GM19372 (cell line): ENCODE measurements at regions not wholly inside any gene's neighbourhood (a gene's known extent, or its start where the extent isn't known, plus 50 kb on each side); places are given as distances from the start of the nearest gene placed in this dataset.
"Not testable (repeated sequence)": the region's sequence is repeated elsewhere in the genome, so short reads cannot be mapped to it uniquely, and the experiment has no call there.

Experiments used
- ATAC-seq: cut with Tn5 transposase; IDR thresholded peaks from one replicate; pipeline ENCODE4 v1.9.1; 2021; ENCODE audit warnings: mild to moderate bottlenecking, low read depth, moderate library complexity; ENCODE audit not compliant: unreplicated experiment

DNA sequence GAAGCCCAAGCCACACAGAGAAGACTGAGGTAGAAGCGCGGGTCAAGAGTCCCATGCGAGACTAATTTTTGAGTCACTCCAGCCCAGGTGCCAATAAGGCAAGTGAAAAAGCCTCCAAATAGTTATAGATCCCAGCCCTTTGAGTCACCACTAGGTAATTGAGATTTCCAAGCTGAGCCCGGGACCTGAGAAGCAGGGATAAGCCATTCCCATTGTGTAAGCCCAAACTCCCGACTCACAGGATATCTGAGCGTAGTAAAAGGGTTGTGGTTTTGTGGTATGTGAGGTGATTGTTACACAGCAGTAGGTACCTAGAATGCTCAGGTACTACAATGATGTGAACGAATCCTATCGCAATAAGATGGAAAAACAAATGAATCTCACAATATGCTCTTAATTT lies 560.7 kb downstream of the DSC3 start:
- no peak for ATAC-seq

DNA sequence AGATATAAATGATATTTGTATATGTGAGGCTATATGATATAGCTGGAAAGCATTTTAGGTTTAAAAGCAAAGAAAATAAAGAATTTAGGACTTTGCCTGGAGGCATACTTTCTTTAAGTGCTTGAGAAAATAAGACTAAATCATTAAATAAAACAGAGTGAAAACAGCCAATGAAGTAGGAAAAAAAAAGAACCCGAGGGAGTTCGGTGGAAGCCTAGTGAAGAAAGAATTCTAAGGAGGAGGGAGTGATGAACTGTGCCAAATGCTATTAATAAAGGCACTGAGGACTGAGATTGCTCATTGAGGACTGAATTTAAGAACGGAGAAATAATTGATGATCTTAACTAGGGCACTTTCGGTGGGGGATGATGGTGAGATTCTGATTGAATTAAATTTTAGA lies 573.5 kb downstream of the DSC3 start:
- ATAC-seq: no peak

DNA sequence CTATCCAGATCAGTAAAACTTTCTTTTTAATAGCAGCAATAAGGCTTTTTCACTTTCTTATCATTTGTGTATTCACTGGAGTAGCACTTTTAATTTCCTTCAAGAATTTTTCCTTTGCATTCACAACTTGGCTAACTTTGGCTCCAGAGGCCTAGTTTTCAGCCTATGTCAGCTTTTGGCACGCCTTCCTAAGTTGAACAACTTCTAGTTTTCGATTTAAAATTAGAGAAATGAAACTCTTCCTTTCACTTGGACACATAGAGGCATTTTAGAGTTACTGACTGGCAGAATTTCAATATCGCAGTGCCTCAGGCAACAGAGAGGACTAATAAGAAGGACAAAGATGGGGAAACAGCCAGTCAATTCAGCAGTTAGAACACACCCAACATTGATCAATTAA lies 577.4 kb downstream of the DSC3 start:
- no peak for ATAC-seq

GRCh38 chr18:30457156-30457555 lies 585.4 kb downstream of the DSC3 start:
- no peak for ATAC-seq

GRCh38 chr18:30455741-30456140 lies 586.8 kb downstream of the DSC3 start:
- ATAC-seq: no peak

DNA sequence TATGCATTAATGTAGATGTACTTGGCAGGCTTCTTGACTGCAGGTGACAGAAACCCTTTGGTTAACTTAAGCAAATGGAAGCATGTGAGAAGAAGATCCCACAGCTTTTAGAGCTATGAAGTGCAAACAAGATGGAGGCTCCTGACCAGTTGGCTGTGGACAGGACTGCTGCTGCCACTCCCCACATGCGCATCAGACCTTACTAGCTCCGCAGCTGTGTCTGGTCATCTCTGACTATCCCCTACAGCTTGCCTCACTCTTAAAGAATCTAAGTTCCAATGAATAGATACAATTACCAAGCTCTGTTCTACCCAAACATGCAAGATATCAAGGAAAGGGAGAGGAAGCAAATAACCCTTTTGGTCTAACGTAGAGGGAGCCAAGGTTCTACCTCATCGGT lies 587.6 kb downstream of the DSC3 start:
- ATAC-seq: no peak

GRCh38 chr18:30451981-30452380 lies 590.6 kb downstream of the DSC3 start:
- no peak for ATAC-seq

DNA sequence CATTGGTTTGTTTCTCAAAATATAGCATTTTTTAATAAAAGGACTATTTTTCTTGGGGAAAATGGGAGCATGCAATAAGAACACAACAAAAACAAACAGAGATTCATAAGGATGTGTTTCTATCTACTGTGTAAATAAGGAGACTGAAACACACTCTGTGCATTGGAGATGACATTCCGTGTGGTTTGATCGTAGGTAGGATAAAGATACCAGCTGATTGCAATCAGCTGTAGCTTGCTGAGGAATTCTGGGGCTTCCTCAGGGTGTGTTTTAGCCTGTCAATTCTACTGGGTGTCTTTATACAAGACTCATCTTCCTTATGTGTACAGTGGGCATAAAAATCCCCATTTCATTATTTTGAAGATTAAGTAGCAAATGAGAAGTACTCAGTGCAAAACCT lies 591.6 kb downstream of the DSC3 start:
- no peak for ATAC-seq

- no peak for ATAC-seq
Measured at GRCh38 chr18:30446605-30447004, 595.9 kb downstream of the DSC3 start.

- ATAC-seq: no peak
Measured at GRCh38 chr18:30444544-30444943, 598.0 kb downstream of the DSC3 start.

GRCh38 chr18:30440351-30440750 lies 602.2 kb downstream of the DSC3 start:
- no peak for ATAC-seq

DNA sequence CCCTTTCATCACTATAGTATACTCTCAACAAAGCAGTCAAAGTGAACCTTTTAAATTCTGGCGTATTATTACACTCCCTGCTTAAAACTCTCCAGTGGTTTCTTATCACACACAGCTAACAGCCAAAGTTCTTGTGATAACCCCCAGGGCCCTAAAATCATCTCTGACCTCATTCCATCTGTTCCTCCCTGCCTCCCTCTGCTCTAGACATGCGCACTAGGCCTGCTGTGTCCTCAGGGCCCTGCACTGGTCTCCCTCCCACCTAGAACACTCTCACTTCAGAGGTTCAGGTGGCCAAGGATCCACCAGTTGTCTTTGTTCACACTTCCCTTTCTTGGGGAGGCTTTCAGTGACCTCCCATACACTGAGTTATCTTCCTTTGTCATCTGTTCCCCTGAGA lies 603.4 kb downstream of the DSC3 start:
- no peak for ATAC-seq

- ATAC-seq: no peak
Measured at GRCh38 chr18:30432349-30432748, 610.2 kb downstream of the DSC3 start.

DNA sequence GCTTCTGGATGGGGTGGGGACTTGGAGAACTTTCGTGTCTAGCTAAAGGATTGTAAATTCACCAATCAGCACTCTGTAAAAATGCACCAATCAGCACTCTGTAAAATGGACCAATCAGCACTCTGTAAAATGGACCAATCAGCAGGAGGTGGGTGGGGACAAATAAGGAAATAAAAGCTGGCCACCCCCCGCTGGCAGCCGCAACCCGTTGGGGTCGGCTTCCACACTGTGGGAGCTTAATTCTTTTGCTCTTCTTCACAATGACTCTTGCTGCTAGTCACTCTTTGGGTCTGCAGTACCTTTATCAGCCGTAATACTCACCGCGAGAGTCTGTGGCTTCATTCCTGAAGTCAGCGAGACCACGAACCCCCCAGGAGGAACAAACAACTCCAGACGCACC lies 623.1 kb downstream of the DSC3 start:
- not testable (repeated sequence) for ATAC-seq

DNA sequence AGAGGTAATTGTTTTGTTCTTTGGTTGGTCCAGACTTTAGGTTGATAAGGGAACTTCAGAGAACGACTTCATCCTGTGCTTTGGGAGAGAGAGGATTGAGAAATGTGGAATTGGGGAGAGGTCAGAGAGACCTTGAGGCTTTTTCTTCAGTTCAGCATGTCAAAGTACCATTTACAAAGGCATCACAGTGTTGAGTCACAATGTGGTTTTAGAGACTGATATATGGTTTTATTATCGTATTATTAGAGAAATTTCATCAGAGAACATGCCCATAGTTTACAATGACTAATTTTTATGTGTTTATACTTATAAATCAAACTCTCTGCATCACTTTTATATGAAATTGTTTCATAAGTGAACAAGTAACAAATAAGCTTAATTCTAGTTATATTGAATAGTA lies 626.6 kb downstream of the DSC3 start:
- no peak for ATAC-seq

DNA sequence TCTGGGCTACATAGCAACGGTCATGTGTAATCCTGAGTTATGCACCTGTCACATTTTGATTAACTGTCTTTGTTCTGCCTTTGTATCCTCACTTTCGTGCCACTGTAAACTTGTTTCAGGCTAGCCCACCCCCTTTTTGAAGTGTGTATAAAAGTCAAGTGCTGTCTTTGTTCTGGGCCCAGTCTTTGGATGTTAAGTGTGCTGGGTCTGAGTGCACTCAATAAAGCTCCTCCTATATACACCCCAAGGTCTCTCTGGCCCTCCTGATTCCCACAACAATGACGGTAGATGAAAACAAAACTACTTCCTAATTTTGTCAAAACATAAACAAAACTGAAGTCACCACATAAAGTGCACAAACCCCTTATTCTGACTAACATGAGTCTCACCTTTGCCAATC lies 633.4 kb downstream of the DSC3 start:
- no peak for ATAC-seq

DNA sequence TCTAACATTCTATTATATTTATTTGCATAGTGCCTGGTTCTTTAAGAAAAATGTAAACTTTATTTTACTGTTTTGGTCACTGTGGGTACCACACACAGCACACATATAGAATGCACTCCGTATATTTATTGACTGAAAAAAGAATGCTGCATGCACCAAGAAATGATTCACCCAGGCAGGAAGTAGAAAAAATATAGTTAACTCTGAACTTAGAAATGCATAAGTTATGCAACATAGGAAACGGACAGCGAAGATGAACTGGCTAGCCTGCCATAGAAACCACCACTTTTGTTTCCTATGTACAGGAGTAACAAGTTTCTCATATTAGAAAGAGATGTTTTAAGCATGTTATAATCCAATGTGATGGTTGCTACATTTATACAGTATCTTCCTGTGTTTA lies 635.8 kb downstream of the DSC3 start:
- no peak for ATAC-seq

- ATAC-seq: no peak
Measured at GRCh38 chr18:30405038-30405437, 637.5 kb downstream of the DSC3 start.

DNA sequence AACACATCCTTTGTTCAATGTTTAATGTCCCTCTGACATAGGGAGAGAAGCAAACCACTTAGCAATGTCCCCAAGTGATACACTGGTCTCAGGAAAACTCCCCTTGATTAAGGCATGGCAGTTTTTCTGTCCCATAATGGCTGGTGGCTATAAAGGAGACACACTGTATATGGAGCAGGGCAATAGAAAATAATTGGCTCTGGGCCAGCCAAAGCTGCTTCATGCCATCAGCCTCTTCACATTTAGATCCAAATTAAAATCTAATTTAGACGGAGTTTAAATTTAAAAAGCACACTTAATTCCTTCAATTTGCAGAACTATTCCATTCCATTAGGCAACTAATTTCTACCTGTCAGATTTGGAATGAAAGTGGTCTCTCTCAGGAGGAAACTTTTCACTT lies 638.1 kb downstream of the DSC3 start:
- no peak for ATAC-seq

DNA sequence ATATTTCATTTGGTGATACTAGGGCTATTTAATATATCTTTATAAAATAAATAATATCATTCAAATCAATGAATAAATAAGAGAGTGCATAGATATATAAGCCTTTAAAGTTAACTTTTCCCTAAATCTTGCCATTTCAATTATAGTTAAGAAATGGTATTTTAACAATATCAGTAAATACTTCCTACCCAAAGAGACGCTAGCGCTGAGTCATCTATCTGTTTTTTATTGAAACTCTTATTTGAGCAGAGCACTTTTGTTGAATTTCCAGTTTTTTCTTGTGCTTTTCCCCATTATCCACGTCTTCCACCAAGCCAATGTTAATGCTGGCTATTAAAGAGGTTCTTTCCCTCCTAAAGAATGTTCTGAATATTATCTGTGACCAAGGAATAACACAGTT lies 639.3 kb downstream of the DSC3 start:
- no peak for ATAC-seq

- no peak for ATAC-seq
Measured at GRCh38 chr18:30387401-30387800, 655.1 kb downstream of the DSC3 start.

DNA sequence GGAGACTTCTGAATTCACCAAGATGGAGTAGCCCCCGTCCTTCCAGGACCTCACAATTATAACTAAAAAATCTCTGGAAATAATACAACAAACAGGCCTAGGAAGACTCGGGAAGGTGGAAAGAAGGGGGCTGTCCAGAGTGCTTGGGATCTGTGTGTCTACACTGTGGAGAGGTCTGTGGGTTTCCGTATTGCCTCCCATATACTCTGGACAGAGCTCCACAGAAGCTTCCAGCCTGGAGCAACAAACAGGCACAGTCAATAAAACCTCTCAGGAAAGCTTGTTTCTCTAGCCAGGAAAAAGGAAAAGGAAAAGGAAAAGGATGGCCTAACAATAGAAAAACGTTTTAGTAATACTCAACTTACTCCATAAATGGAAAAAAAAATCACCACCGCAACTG lies 655.9 kb downstream of the DSC3 start:
- ATAC-seq: no peak

DNA sequence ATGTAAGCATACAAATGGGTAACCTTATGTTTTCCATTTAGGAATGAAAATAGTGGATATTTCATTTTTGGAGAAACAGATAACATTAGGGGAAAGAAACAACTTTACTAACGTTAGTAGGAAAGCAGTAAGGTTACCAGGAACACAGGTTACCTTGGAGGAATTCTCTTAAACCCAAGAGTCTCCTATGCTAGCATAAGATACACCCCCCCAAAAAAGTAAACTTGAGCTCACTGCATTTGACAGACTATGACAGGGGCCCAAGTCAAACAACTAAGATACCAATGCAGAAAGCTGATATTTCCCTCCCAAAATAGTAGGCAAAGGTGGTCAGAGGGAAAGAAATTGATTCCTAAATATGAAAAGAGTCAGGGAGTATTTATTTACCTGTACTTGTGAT lies 656.9 kb downstream of the DSC3 start:
- no peak for ATAC-seq

- no peak for ATAC-seq
Measured at GRCh38 chr18:30381826-30382225, 660.7 kb downstream of the DSC3 start.
